ENCODE measurements at regions not wholly inside any gene's neighbourhood (a gene's known extent, or its start where the extent isn't known, plus 50 kb on each side); places are given as distances from the start of the nearest gene placed in this dataset.
"Not testable (repeated sequence)": the region's sequence is repeated elsewhere in the genome, so short reads cannot be mapped to it uniquely, and the experiment has no call there.

- no peak for DNase-seq (ENCODE audit: low spot score)
Measured at GRCh38 chr13:74730556-74731331, 596.5 kb upstream of the KLF12 start.

GRCh38 chr13:74726206-74726605 is 592.0 kb upstream of the KLF12 start:
- DNase-seq (ENCODE audit: low spot score): no peak

DNA sequence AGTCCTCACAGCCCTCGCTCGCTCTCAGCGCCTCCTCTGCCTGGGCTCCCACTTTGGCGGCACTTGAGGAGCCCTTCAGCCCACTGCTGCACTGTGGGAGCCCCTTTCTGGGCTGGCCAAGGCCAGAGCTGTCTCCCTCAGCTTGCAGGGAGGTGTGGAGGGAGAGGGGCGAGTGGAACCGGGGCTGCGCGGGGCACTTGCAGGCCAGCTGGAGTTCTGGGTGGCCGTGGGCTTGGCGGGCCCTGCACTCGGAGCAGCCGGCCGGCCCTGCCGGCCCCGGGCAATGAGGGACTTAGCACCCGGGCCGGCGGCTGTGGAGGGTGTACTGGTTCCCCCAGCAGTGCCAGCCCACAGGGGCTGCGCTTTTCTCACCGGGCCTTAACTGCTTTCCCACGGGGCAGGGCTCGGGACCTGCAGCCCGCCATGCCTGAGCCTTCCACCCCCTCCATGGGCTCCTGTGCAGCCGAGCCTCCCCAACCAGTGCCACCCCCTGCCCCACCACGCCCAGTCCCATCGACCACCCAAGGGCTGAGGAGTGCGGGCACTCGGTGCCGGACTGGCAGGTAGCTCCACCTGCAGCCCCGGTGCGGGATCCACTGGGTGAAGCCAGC is 584.1 kb upstream of the KLF12 start:
- DNase-seq (ENCODE audit: low spot score): not testable (repeated sequence)

- no peak for DNase-seq (ENCODE audit: low spot score)
Measured at GRCh38 chr13:74715718-74716117, 581.5 kb upstream of the KLF12 start.

DNA sequence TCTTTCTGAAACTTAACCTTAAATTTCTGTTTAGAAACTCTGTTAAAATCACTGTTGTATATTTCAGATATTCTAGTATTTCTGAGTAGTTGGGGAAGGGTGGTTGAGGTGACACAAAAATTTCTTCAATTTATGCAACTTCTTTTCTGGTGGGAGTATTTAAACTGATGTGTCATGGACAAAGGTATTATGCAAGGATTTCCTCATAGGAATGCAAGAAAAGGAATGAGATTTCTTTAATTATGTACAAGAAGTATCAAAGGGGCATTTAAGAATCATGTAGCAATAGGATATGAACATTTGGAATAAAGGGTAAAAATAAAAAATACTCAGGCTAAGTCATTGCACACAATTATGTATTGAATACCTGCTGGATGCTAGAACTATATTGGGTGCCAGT is 575.8 kb upstream of the KLF12 start:
- DNase-seq (ENCODE audit: low spot score): no peak

DNA sequence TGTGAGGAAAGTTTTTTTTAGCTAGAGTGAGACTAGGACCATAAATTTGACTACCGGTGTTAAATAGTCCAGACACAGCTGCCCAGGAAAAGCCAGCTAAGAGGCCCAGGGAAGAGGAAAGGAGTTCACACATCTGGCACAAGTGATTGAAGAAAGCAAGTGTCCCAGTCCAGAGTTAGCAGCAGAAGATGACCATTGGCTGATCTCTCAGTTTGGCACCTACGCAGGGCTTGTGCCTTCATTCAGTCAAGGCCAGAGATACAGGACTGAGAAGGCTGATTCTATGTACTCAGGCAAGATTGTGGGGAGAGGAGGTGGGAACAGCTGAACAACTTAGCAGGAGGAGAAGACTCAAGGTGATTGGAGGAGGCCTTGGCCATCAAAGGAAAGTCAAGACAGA is 575.0 kb upstream of the KLF12 start:
- no peak for DNase-seq (ENCODE audit: low spot score)

DNA sequence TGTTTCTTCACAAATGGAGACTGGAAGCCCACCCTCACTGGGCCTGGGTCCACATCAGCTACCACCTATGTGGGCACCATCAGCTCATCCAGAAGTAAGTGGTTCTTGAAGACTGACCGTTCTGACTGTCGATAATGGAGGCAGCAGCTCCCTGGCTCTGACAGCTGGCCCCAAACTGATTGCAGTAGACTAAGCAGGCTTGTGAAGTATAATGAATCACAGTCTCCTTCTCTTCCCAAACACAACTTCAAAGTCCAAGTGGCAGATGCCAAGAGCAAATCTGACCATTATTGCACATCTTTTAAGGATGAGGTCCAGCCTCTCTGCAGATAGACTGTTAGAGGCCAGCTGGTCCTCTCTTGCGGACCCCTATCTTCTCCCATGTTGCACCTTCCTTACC is 574.4 kb upstream of the KLF12 start:
- no peak for DNase-seq (ENCODE audit: low spot score)

- no peak for DNase-seq (ENCODE audit: low spot score)
Measured at GRCh38 chr13:74707291-74707690, 573.1 kb upstream of the KLF12 start.

DNA sequence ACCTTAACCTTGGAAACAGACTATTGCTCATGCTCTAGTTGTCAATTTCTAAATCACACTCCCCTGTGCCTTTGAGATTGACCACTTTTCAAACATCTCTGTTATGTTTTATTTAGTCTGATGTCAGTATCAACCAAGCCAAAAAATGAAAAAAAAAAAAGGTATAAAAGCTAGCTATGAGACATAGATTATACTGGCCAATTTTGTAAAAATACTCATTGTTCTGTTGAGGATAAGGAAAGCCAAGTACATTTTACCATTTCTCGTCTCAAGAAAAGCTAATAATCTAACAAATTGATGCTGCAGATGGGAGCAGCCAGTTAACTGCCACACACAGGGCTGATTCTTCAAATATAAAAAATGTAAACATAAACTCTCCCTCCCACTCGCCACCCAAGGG is 572.6 kb upstream of the KLF12 start:
- no peak for DNase-seq (ENCODE audit: low spot score)

GRCh38 chr13:74705438-74705837 is 571.2 kb upstream of the KLF12 start:
- no peak for DNase-seq (ENCODE audit: low spot score)

DNA sequence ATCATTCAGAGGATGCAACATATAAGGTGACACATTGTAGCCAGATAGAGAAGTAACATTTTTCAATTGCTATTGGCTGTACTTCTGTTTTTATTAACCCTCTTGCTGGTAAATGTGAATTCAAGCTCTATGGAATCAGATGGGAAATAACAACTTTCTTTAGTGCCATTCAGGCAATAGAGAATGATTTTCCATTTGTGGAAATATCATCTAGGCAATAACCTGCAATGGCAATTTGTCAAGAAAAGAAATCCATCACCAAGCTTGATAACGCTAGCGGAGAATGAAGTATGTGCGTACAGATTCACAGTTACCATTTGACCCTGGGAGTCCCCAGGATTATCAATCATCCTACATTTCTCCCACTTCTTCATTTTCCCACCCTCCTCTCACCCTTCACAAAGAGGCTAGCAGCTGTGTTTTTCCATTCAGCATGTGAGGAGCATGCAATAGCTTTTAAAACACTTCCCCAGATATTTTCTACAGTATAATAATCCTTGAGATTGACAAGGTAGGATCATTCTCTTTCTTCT is 569.7 kb upstream of the KLF12 start:
- DNase-seq (ENCODE audit: low spot score): no peak

DNA sequence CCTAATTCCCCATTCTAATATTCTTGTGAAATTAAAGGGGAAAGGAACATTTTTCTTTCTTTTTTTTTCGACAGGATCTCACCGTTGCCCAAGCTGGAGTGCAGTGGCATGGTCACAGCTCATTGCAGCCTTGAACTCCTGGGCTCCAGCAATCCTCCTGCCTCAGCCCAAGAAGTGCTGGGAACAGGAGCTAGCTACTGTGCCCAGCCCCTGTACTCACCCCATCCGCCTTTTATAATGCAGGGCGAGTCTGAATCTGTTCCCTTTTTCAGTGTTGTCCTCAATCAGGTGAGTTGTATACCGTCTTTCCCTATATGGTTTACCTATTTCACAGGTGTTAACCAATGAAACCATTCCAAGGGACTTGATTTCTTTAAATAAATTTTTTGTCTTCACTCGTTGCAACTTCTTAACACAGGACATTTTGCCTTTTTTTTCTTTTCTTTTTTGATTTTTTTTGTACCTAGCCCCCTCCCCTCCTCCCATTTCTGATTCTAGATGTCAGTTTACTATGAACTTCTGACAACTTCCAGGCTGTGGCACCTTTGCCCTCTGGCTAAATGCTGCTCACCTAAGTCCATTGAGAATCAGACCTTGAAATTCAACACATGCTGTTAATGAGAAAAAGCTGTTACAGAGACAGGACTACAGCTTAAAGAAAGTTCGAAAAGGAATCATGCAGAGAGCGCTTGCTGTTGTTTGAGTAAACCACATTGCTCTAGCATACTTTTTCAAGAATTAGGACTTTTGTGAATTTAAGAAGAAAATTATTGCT is 562.1 kb upstream of the KLF12 start:
- DNase-seq (ENCODE audit: low spot score): no peak

- no peak for DNase-seq (ENCODE audit: low spot score)
Measured at GRCh38 chr13:74695021-74695800, 561.0 kb upstream of the KLF12 start.

DNA sequence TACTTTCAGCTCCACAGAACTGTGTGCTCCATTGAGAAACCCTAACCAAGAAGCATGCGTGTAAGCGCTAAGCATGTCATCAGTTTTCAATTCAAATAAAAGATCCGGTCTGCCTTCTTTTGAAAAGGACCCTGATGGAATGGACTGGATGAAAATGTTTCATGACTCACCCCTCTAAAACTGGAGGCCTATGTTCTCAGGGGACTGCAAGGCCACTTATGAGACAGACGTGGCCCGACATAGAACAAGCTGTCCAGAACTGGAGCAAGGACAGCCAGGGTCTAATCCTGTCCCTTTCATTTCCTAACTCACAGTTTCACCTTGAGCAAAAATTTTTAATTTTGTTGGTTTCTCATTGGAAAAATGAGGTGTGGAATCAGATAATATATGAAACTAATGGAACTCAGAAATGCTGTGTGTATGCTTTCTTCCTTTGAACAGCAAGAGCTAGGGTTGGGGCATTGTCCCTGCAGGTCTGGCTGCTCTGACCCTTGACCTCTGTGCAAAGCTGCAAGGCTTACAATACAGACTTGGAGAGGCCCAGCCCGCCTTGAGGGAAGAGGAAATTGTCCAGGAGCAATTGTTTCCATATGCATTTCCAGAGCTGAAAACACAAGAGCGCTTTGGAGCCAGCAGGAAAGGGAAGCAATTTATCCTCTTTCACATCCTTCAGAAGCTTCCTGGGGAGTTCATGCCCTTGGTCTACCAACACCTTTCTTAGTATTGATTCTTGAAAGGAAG is 553.4 kb upstream of the KLF12 start:
- DNase-seq (ENCODE audit: low spot score): no peak

DNA sequence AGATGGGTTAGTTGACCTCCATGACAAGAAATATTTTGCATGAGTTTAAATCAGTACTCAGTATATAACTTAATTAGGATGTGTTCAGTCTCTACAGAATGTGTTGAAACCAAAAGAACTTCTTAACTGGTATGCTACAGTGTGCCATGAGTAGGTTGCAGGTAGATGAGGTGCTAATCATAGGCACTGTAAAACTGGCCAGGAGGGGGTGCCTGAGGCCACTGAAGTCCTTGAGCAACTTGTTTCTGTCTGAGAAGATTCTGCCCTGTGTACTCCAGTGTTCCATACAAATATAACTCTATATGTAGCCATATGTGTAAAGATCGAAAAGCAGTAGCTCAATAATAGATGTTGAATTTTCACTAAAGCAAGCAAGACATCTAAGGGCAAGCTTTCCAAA is 549.2 kb upstream of the KLF12 start:
- no peak for DNase-seq (ENCODE audit: low spot score)

- DNase-seq (ENCODE audit: low spot score): no peak
Measured at GRCh38 chr13:74682746-74683145, 548.5 kb upstream of the KLF12 start.

DNA sequence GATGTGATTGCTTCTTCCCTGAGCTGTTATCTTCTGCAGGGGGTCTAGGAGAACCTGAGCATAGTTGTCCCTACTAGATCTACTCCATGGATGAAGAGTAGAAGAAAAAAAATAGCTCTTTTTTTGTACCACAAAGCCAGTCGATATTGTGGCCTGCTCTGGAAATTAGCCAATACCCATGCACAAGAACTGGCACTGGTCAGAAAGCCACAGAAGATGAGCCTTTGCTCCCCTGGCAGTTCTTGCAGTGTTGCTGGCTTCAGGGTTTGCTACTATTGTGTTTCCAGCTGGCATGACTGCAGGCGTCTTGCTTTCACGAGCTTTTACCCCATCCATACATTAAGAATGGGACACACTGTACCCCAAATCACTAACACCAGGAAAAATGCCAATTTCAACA is 547.7 kb upstream of the KLF12 start:
- DNase-seq (ENCODE audit: low spot score): no peak

- DNase-seq (ENCODE audit: low spot score): no peak
Measured at GRCh38 chr13:74678308-74678965, 544.2 kb upstream of the KLF12 start.

- DNase-seq (ENCODE audit: low spot score): no peak
Measured at GRCh38 chr13:74675972-74676371, 541.8 kb upstream of the KLF12 start.

DNA sequence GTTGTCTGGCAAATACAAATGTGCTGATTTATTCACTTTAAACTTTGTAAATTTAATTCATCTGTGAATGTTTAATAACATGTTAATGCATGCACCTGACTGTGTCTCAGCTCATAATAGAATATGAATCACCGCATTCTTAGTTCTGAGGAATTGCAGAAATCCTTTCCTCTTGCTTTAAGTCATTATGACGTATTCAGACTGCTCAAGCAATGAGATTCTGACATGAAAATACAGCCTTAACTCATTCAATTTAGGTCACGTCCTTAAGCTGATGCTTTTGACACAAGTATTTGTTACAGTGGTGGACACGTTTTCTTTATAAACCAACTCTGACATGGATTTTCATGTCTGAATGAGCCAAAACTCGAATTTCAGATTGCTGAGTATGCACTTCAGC is 541.0 kb upstream of the KLF12 start:
- DNase-seq (ENCODE audit: low spot score): no peak

GRCh38 chr13:74674720-74675119 is 540.5 kb upstream of the KLF12 start:
- DNase-seq (ENCODE audit: low spot score): no peak

All from SW480 (cell line).